ENCODE measurements at regions not wholly inside any gene's neighbourhood (a gene's known extent, or its start where the extent isn't known, plus 50 kb on each side); places are given as distances from the start of the nearest gene placed in this dataset.

DNA sequence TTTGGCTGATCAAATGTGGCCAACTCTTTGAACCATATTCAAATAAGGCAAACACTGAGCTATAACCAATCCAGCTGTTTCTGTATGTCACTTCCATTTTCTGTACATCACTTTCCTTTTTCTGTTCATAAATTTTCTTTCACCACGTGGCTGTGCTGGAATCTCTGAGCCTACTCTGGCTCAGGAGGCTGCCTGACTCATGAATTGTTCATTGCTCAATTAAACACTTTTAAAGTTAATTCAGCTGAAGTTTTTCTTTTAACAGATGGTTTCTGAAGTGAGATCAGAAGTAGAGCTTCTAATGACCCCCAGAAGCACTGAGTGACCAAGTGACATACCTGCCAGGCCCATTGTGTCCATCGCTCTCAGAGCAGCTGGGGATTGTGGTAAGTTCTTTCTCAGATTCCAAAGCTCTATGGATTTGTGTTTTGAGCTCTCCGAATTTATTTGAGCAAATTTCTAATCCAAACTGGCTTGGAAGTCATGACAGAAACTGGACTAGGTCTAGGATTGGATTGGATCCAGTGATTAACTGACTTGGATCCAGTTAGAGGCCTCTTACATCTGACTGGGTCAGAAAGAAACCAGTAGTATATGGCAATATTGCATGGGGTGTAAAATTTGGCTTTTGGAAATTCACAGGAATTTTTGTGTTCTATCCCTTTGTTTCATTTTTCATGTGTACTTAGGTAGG is 121.2 kb upstream of the BANK1 start:
- DNase-seq = no peak
- H3K27ac ChIP-seq = no peak overlapping the region
- TF ChIP-seq CTCF (IDR thresholded peaks at IDR 0.05) (no peak), POLR2A (IDR thresholded peaks at IDR 0.05) (no peak), EP300 (IDR thresholded peaks at IDR 0.05) (no peak), POLR2AphosphoS5 (IDR thresholded peaks at IDR 0.05) (no peak)
- intact Hi-C loops (cut with DNase I) = no loop called here
- H3K4me3 ChIP-seq = no peak overlapping the region
- H3K36me3 ChIP-seq = no peaks in the 10 kb centered on the region
- WGBS, 2 donors = 75 to 81% methylated on average over 3 of the region's 3 CpGs
- no peaks in the 10 kb centered on the region for H3K4me1 ChIP-seq
- H3K27me3 ChIP-seq = no peaks in the 10 kb centered on the region
- H3K9me3 ChIP-seq = no peaks in the 10 kb centered on the region

DNA sequence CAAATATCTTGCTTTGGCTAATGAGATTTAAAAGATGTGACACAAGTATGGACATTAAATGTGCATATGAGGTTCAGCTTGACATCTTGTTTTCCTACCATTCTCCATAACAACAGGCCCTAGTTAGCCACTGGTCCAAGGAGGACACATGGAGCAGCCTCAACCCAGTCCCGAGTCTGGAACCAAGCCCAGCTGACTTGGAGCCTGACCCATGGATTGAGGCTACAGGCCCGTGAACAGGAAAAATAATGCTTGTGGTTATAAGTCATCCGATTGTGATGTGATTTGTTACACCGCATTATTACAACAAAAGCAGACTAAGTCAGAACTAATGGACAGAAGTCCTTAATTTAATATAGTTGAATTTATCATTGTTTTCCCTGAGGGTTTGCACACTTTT is 123.2 kb upstream of the BANK1 start:
- no peaks in the 10 kb centered on the region for H3K27me3 ChIP-seq
- 79 to 88% methylated on average over 4 of the region's 4 CpGs for WGBS, 2 donors
- intact Hi-C loops (cut with DNase I) = no loop called here

DNA sequence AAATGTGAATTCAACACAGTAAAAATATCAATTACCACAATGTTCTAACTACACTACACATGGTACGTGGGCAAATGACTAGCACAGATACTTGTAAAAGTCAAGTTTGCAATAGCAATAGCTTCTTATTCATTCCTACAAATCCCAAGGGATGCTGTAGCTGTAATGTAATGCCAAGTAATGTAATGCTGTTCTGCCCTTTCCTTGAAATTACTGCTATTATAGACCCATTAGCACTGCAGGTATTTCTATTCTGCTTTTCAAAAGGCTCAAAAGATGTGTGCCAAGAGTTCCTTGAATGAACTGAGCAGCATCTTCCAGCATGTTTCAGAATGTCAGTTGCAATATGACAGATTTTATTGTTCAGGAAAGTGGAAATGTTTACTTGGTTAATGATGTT is 129.9 kb upstream of the BANK1 start:
- Histone ChIP-seq H3K9me3 (no peaks in the 10 kb centered on the region), H3K4me3 (no peak overlapping the region), H3K27ac (no peak overlapping the region), H3K27me3 (no peaks in the 10 kb centered on the region), H3K36me3 (no peaks in the 10 kb centered on the region), H3K4me1 (no peaks in the 10 kb centered on the region)
- DNase-seq = no peak
- intact Hi-C loops (cut with DNase I) = no loop called here
- TF ChIP-seq EP300 (IDR thresholded peaks at IDR 0.05) (no peak), CTCF (IDR thresholded peaks at IDR 0.05) (no peak), POLR2AphosphoS5 (IDR thresholded peaks at IDR 0.05) (no peak), POLR2A (IDR thresholded peaks at IDR 0.05) (no peak)
- WGBS, 2 donors = 0 to 38% methylated on average over 1 of the region's 1 CpG

More for the DNA sequence above, 123.2 kb upstream of the BANK1 start:
- Histone ChIP-seq H3K4me1 (no peaks in the 10 kb centered on the region), H3K9me3 (no peaks in the 10 kb centered on the region), H3K36me3 (no peaks in the 10 kb centered on the region), H3K4me3 (no peak overlapping the region), H3K27ac (no peak overlapping the region)
- TF ChIP-seq EP300 (IDR thresholded peaks at IDR 0.05) (no peak), CTCF (IDR thresholded peaks at IDR 0.05) (no peak), POLR2A (IDR thresholded peaks at IDR 0.05) (no peak), POLR2AphosphoS5 (IDR thresholded peaks at IDR 0.05) (no peak)
- no peak for DNase-seq

DNA sequence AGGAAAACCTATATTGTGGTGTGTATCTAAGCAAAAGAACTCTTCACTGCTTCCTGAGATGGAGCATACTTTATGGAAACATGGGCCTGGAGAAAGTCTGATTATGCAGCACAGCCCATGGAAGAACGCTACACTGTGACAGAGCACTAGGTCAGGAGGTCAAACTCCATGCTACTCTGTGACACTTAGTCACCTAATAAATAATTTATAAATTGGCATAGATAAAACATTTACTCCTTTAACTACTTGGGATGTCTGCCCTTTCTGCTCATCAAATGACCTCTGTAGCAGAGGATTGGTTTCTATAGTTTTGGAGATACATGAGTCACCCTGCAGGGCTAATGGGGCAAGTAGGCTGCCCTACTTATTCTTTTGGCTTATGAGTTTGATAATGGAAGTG is 134.7 kb upstream of the BANK1 start:
- WGBS, 2 donors = 91 to 96% methylated on average over 1 of the region's 1 CpG

More for the DNA sequence above, 134.7 kb upstream of the BANK1 start:
- Histone ChIP-seq H3K9me3 (no peaks in the 10 kb centered on the region), H3K4me1 (no peaks in the 10 kb centered on the region), H3K27me3 (no peaks in the 10 kb centered on the region), H3K4me3 (no peak overlapping the region), H3K36me3 (no peaks in the 10 kb centered on the region), H3K27ac (no peak overlapping the region)
- no peak for DNase-seq
- intact Hi-C loops (cut with DNase I) = no loop called here
- no peak for TF ChIP-seq POLR2A (IDR thresholded peaks at IDR 0.05)
- TF ChIP-seq EP300 (IDR thresholded peaks at IDR 0.05) = no peak
- TF ChIP-seq POLR2AphosphoS5 (IDR thresholded peaks at IDR 0.05) = no peak
- TF ChIP-seq CTCF (IDR thresholded peaks at IDR 0.05) = no peak

Data from sigmoid colon (tissue), 6 donors.